DND-41 (cell line): ENCODE measurements at regions not wholly inside any gene's neighbourhood (a gene's known extent, or its start where the extent isn't known, plus 50 kb on each side); places are given as distances from the start of the nearest gene placed in this dataset.

Experiments used
- ATAC-seq: fragments of 200-7000 bp; cut with Tn5 transposase; 3 replicates; pipeline ENCODE4 v1.9.1; 2021; ENCODE audit warnings: low read depth; ENCODE audit not compliant: insufficient read depth
- DNase-seq: peaks from one replicate; pipeline ENCODE4 v3.0.0-alpha.2; 2020
- H2AFZ ChIP-seq: 2 replicates; pipeline ENCODE4 v1.6.0; 2012; ENCODE audit warnings: low read depth, low read length
- H3K27ac ChIP-seq: 2 replicates; pipeline ENCODE4 v1.5.1; 2012; ENCODE audit warnings: low read length, inconsistent platforms
- H3K27me3 ChIP-seq: fragments of 200-600 bp; sonication (generic); 2 replicates; pipeline ENCODE4 v1.6.0; 2012; ENCODE audit warnings: low read length, mild to moderate bottlenecking, inconsistent platforms; ENCODE audit not compliant: insufficient read depth, poor library complexity
- H3K36me3 ChIP-seq: 2 replicates; pipeline ENCODE4 v1.5.1; 2012; ENCODE audit warnings: low read length, inconsistent platforms; ENCODE audit not compliant: insufficient read depth
- H3K4me1 ChIP-seq: 2 replicates; pipeline ENCODE4 v1.5.1; 2012; ENCODE audit warnings: mild to moderate bottlenecking, low read length; ENCODE audit not compliant: insufficient read depth
- H3K4me2 ChIP-seq: 2 replicates; pipeline ENCODE4 v1.6.0; 2012; ENCODE audit warnings: mild to moderate bottlenecking, moderate library complexity, low read length, inconsistent platforms; ENCODE audit not compliant: insufficient read depth
- H3K4me3 ChIP-seq, 2 experiments: fragments of 200-600 bp in 1 of 2; shearing (Covaris generic) in 1 of 2; 2 replicates each; pipeline ENCODE4 v1.5.1; 2012 to 2016; ENCODE audit warnings: inconsistent platforms in 2 of 2, low read length in 2 of 2, mild to moderate bottlenecking in 2 of 2, low read depth in 1 of 2, moderate library complexity in 1 of 2
- H3K79me2 ChIP-seq: 2 replicates; pipeline ENCODE4 v1.6.0; 2012; ENCODE audit warnings: low read length, inconsistent platforms; ENCODE audit not compliant: insufficient read depth
- H3K9ac ChIP-seq: 2 replicates; pipeline ENCODE4 v1.6.0; 2012; ENCODE audit warnings: low read depth, mild to moderate bottlenecking, inconsistent platforms, low read length, moderate library complexity
- H3K9me3 ChIP-seq: 2 replicates; pipeline ENCODE4 v1.5.1; 2012; ENCODE audit warnings: low read length, moderate library complexity, mild to moderate bottlenecking, inconsistent platforms; ENCODE audit not compliant: insufficient read depth, severe bottlenecking
- H4K20me1 ChIP-seq: 2 replicates; pipeline ENCODE4 v1.6.0; 2012; ENCODE audit warnings: low read length; ENCODE audit not compliant: insufficient read depth
- CTCF ChIP-seq: IDR thresholded peaks from 2 replicates; pipeline ENCODE4 v1.5.1; 2012; ENCODE audit warnings: borderline replicate concordance, low read length, moderate library complexity, mild to moderate bottlenecking; ENCODE audit not compliant: poor library complexity, severe bottlenecking; ENCODE audit errors: extremely low read depth
- EZH2 ChIP-seq: IDR thresholded peaks from 3 replicates; pipeline ENCODE4 v1.6.1; 2012; ENCODE audit warnings: borderline replicate concordance, low read depth, mild to moderate bottlenecking, moderate library complexity, low read length, inconsistent platforms; ENCODE audit not compliant: severe bottlenecking

GRCh38 chr3:64936556-64936955 is 248.8 kb upstream of the ADAMTS9 start:
- ATAC-seq: no peak
- Histone ChIP-seq H3K27me3 (no peaks in the 10 kb centered on the region), H3K79me2 (no peaks in the 10 kb centered on the region), H3K27ac (no peak overlapping the region), H3K9me3 (no peaks in the 10 kb centered on the region), H3K4me2 (no peak overlapping the region), H4K20me1 (no peaks in the 10 kb centered on the region), H3K36me3 (no peaks in the 10 kb centered on the region), H3K9ac (no peak overlapping the region), H2AFZ (no peak overlapping the region), H3K4me1 (no peaks in the 10 kb centered on the region), H3K4me3 (no peak overlapping the region)
- TF ChIP-seq EZH2 (no peak), CTCF (no peak)
- no peak for DNase-seq

- H3K27ac ChIP-seq: no peak overlapping the region
- no peaks in the 10 kb centered on the region for H3K27me3 ChIP-seq
- no peak for ATAC-seq
Observed at GRCh38 chr3:64935971-64936370, 248.2 kb upstream of the ADAMTS9 start.

GRCh38 chr3:64932666-64933342 is 245.0 kb upstream of the ADAMTS9 start:
- H3K79me2 ChIP-seq: no peaks in the 10 kb centered on the region
- no peak overlapping the region for H3K4me3 ChIP-seq
- no peak overlapping the region for H3K9ac ChIP-seq
- H3K9me3 ChIP-seq: no peaks in the 10 kb centered on the region
- no peaks in the 10 kb centered on the region for H4K20me1 ChIP-seq
- DNase-seq: no peak
- TF ChIP-seq CTCF (no peak), EZH2 (no peak)
- no peak overlapping the region for H2AFZ ChIP-seq
- ATAC-seq: no peak
- H3K27ac ChIP-seq: no peak overlapping the region
- H3K27me3 ChIP-seq: no peaks in the 10 kb centered on the region
- no peaks in the 10 kb centered on the region for H3K36me3 ChIP-seq
- no peaks in the 10 kb centered on the region for H3K4me1 ChIP-seq
- no peak overlapping the region for H3K4me2 ChIP-seq

More at GRCh38 chr3:64935971-64936370, 248.2 kb upstream of the ADAMTS9 start:
- Histone ChIP-seq H3K4me3 (no peak overlapping the region), H3K36me3 (no peaks in the 10 kb centered on the region), H4K20me1 (no peaks in the 10 kb centered on the region), H3K4me2 (no peak overlapping the region), H3K79me2 (no peaks in the 10 kb centered on the region), H3K9ac (no peak overlapping the region), H2AFZ (no peak overlapping the region), H3K4me1 (no peaks in the 10 kb centered on the region), H3K9me3 (no peaks in the 10 kb centered on the region)
- no peak for DNase-seq
- TF ChIP-seq CTCF (no peak), EZH2 (no peak)

GRCh38 chr3:64932016-64932518 is 244.3 kb upstream of the ADAMTS9 start:
- Histone ChIP-seq H3K4me3 (no peak overlapping the region), H3K9ac (no peak overlapping the region), H3K27me3 (no peaks in the 10 kb centered on the region), H3K36me3 (no peaks in the 10 kb centered on the region), H3K79me2 (no peaks in the 10 kb centered on the region), H3K9me3 (no peaks in the 10 kb centered on the region), H2AFZ (no peak overlapping the region), H3K4me2 (no peak overlapping the region), H4K20me1 (no peaks in the 10 kb centered on the region), H3K4me1 (no peaks in the 10 kb centered on the region), H3K27ac (no peak overlapping the region)
- DNase-seq: no peak
- ATAC-seq: no peak
- TF ChIP-seq EZH2 (no peak), CTCF (no peak)
